ENCODE measurements at regions not wholly inside any gene's neighbourhood (a gene's known extent, or its start where the extent isn't known, plus 50 kb on each side); places are given as distances from the start of the nearest gene placed in this dataset.

DNA sequence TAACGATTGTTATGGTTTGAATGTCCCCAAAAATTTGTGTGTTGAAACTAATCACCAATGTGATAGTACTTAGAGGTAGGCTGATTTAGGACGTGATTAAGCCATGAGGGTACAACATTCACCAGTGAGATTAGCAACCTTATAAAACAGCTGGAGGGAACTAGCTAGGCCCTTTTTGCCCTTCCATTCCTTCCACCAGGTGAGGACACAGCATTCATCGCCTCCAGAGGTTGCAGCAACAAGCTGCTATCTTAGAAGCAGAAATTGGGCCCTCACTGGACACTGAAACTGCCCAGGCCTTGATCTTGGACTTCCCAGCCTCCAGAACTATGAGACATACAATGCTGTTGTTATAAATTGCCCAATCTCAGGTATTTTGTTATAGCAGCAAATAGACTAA lies 340.7 kb upstream of the JARID2 start:
- no peak for DNase-seq

DNA sequence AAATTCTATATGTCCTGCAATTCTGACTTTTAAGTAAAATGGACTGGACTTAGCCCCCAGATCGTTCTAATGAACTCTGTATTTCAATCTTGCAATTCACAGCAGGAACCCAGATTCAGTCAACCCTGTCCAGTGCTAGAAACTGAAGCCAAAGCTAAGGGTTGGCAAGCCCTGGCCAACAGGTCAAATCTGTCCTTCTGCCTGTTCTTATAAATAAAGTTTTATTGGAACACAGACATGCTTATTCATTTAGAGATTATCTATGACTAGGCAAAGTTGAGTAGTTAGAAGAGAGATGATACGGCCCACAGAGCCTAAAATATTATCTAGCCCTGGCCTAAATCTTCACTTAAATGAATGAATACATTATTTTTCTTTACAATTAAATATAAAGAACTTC lies 339.2 kb upstream of the JARID2 start:
- DNase-seq: no peak

DNA sequence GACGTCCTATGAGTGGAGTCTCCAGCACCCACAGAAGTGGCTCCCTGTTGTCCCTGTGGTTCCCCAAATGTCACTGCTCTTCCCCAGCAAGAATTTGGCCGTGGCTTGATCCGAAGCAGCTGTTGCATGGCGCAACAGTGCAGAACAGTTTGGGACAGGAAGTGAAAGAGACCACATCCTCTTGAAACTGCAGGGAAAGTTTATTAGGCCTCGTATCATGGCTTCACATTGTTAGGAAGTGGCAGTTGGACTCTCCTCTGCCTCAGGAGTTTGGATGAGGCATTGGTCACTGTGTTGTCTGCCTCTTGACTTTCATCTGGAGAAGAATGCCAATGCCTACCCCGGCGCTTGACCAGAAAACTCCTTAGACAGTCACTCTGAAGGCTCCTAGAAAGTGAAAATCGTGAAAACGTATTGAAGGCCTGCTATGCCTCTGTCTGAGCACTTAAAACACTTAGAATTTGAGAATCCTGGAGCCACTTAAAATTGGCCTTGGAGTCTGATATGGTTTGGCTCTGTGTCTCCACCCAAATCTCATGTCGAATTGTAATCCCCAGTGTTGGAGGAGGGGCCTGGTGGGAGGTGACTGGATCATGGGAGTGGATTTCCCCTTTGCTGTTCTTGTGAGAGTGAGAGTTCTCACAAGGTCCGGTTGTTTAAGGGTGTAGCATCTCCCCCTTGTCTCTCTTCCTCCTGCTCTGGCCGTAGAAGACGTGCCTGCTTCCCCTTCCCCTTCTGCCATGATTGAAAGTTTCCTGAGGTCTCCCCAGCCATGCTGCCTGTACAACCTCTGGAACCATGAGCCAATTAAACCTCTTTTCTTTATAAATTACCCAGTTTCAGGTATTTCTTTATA lies 334.9 kb upstream of the JARID2 start:
- DNase-seq: no peak

DNA sequence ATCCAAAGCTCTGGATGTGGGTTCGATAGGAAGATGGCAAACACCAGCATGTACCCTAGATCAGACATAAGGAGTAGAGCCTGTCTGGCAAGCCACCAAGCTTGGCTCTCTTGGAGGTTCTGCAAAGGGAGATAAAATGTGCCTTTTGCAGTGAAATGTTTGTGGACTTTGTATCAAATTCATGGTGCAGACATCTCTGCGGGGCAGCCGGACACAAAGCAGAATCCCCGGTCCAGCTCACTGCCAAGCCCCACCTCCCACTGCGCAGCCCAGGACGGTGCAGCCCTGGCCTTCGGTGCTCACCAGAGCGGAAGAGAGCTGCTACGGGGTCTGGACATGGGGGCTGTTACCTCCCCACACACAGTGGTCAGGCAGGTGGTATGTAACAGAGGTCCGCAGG lies 333.6 kb upstream of the JARID2 start:
- DNase-seq: no peak

DNA sequence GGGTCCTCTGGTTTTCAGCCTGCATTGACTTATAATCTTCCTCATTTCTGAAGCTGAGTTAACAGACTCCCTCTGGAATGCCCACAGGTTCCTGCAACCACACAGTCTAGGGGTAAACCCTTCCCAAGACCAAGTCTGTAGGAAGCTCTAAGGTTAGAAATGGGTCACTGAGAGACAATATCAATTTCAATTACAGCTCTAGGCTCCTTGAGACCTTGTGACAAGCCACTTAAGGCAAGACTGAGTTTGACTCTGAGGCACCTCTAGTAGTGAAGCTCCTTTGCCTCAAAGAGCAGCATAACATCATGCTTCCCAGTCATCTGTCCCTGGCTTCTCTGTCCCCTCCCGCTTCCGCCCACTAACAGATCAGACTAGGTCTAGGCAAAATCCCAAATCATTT lies 333.2 kb upstream of the JARID2 start:
- no peak for DNase-seq

DNA sequence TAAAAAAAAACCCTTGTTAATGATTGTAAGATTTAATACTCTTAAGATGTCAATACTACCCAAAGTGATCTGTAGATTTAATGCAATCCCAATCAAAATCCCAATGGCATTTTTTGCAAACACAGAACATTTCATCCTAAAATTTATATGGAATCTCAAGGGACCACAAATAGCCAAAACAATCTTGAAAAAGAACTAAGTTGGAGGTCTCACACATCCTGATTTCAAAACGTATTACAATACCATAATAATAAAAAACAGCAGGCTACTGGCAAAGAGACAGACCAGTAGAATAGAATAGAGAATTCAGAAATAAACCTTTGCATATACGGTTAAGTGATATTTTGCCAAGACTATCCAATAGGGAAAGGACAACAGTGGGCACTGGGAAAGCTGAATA lies 331.9 kb upstream of the JARID2 start:
- DNase-seq: no peak

DNA sequence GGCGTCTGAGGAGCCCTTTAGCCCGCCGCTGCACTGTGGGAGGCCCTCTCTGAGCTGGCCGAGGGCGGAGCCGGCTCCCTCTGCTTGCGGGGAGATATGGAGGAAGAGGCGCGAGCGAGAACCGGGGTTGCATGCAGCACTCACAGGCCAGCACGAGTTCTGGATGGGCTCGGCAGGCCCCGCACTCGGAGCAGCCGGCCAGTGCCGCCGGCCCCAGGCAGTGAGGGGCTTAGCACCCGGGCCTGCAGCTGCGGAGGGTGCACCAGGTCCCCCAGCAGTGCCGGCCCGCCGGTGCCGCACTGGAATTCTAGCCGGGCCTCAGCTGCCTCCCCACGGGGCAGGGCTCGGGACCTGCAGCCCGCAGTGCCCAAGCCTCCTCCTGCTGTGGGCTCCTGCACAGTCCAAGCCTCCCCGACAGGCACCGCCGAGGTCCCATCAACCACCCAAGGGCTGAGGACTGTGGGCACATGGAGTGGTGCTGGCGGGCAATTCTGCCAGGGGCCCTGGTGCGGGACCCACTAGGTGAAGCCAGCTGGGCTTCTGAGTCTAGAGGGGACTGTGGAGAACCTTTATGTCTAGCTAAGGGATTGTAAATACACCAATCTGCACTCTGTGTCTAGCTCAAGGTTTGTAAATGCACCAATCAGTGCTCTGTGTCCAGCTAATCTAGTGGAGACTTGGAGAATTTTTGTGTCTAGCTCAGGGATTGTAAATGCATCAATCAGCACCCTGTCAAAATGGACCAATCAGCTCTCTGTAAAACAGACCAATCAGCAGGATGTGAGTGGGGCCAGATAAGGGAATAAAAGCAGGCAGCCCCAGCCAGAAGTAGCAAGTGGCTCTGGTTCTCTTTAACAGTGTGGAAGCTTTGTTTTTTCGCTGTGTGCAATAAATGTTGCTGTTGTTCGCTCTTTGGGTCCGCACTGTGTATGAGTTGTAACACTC lies 329.7 kb upstream of the JARID2 start:
- DNase-seq: no peak

DNA sequence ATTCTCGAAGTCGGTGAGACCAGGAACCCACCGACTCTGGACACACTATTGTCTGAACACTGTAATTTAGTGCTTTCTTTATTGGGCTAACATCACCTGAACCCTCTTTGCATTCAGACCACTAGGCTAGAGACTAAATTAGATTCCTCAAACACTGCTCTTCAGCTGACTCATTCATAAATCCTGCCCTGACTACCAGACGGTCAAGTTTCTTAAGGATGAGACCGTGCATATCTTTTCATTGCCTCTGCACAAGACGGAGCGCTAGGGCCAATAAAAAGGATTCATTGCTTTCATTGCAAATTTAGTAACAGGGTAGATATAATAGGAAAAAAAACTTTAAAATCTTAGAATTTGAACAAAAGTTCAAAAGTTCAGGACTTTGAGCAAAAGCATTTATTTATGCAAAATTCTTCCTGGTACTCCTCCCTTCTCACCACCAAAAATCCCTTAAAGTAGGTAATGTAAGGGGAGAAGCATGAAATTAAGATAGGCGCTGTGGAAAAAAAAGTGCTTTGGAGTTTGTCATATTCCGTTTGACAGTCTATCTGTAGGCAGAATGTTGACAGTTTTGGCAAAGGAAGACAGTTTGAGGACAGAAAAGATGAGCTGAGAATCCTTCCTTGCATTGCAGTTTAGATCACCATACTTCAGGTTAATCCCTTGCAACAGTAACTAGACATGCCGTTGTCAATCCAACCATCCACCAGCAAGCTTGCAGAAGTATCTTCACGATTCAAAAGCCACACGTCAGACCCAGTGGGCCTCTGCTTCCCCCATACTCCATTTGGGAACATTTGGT lies 328.6 kb upstream of the JARID2 start:
- DNase-seq: no peak

DNA sequence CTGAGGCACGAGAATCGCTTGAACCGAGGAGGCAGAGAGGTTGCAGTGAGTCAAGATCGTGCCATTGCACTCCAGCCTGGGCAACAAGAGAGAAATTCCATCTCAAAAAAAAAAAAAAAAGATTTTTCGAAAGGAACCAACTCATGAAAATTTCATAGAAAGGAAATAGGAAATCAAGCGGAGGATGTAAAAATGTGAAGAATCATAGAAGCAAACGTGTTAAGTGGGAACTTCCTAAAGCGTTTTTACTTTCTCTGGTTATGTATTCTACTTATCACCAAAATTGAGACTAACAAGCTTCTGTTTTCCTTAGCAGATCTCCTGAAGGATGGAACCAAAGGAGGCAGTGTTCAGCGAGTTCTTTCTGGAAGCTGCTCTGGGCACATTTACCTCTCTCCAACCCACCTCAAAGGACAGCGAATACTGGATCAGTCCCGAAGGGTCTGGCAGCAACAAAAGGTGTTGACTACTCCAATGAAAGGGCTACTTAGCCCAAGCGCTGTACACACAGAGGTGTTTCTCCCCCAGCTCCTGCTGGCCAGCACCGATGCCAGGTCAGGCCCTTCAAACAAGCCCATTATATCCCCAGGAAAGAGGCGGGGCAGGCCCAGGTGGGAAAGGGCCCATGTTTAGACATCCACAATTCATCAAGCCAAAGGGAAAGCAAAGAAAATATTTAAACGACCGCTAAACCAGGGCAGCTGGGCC lies 327.5 kb upstream of the JARID2 start:
- no peak for DNase-seq

DNA sequence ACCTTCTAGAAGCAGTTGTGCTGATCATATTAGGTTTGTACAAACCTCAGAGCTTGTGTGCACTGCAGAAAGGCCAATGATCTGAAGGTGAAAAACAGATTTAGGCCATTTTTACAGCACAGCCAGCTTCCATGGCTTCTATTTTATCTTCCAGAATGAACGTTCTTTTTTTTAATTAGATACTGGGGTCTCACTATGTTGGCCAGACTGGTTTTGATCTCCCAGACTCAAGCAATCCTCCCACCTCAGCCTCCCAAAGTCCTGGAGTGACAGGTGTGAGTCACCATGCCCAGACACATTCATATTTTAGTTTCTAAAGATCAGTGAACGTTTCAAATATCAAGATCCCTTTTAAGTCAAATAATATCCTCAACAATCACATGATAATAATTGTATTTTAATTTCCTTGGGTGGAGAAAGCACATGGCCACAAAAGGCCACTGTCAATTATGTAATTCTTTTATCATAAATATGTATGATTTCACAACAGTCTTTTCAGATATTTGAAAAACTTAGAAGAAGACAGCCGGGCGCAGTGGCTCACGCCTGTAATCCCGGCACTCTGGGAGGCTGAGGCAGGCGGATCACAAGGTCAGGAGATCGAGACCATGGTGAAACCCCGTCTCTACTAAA lies 326.7 kb upstream of the JARID2 start:
- no peak for DNase-seq

DNA sequence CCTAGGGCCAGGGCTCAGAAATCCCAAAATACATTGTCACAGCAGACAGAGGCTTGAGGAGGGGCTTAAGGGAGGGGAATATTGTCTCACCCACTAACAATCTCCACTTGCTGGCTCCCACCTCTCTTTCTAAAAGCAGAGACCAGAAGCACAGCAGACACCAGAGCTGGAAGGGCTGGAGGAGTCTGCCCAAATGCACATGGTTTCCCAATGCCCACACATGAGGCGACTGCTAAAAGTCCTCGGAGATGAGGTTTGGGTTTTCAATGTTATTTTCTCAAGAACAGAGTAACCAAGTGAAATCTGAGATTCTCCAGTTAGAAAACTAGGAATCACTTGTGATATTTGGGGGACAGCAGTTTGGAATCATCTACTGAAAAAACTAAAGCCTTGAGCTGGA lies 325.6 kb upstream of the JARID2 start:
- no peak for DNase-seq

DNA sequence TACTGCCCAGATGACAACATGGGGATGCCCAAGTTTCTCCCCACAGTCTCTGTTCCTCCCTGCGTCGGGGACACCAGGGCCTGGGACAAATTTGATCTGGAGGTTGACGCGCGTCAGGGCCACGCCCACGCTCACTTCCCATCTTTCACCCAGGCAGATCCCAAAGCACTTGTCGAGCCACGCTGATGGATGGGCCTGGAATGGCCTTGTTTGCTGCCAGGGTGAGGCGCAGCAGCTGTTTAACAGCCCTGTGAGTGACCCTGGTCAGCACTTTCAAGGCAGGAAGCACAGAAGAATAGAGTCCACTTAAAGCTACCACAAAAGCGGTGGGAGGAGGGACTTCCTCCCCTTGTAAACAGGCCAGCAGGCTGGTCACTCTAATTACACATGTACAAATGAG lies 324.7 kb upstream of the JARID2 start:
- DNase-seq: peak; percentile 58

DNA sequence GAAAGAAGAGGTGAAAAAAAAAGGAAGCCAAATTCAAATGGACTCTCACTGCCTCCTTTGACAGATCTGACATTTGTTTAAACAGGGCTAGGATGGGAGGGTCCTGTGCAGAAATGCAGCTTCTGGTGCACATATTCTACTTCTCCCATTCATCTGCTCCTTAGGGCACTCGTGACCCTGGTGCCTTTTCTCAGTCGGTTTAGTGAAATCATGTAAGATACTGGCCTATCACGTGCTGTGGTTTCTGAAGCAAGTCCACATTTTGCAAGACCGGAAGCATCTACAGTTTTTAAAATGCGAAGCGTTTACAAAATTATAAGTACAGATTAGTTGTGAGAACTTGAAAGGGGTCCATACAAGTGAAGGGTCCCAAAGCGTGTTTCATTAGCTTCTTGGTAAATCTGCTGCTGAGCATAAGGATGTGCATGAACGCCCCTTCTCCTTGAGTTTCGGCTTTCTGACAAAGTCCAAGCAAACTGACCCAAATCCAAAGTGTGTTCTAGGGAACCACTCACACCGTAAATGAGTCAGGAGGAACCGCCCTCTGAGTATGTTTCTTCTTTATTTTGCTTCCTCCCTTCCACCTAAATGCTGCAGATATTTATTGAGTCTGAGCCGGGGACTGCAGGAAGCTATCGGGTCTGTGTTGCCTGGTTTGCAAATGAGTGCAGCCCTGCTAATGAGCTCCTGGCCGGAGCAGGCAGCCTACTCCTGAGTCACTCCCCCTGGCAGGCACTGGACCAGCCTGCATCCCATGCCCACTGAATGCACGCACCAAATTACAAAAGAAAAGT lies 323.8 kb upstream of the JARID2 start:
- peak; percentile 50 for DNase-seq

DNA sequence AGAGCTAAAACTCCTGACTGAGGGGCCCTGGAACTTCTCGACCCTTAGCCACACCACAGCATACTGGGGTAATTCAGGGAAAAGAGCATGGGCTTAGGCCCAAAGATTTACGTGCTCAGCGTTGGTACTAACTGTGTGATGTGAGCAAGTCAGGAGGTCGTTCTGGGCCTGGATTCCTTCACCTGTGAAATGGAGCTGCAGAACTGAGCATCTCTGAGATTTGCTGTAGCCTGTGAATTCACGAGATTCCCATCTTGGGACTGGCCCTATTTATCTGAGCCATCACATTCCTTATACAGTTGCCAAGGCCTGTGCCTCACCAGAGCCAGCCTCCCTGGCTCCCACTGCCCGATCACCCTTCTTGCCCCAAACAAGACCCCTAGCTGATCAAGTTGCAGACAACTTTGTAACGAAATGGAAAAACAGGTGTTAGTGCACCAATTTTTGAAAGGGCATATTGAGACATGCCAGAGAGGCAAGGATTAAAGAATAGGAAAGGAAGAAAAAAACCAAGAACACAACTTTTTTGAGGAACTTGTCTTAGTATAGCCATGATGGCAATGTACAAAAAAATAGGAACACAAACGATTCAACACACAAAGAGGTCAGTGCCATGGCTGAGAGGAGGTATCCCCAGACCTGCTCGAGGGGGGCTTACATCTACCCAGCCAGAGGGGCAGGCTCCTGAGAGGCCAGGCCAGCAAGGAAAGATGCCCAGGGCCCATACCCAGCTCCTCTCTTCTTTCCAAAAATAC lies 323.0 kb upstream of the JARID2 start:
- DNase-seq: no peak

DNA sequence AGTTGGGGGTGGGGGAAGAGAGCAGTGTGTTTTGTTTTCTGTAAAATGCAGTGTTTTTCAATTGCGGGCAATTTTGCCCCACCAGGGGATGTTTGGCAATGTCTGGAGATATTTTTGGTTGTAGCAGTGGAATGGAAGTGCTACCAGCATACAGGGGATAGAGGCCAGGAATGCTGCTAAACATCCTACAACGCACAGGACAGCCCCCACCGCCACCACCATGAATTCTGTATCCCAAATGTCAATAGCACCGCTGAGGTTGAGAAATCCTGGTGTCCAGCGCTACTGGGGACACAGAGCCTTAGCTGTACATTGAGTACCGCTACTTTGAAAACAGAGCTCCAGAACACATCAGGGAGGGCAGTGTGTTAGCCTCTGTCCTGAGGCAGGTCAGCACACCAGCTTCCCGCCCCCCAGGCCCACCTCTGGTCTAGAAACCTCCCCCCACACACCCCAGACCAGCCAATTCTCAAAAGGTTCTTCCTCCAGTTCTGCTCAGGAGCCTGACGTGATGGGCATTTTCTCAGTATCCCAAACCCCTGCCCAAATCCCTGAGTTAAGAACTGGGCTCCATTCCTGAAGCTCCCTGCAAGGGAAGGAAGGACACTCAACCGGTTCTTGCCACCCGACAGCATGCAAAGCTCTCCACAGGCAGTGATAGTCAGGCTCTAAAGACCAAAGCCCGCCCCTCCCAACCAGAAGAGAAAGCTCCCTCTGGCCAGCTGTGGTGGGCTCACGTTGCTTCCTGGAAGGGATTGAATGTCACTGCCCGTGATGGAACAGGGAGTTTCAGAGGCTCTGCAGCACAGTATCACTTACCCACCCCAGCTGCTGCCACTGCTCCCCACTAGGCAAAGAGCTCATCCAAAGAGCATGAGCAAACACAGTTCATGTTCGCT lies 321.5 kb upstream of the JARID2 start:
- DNase-seq: no peak

DNA sequence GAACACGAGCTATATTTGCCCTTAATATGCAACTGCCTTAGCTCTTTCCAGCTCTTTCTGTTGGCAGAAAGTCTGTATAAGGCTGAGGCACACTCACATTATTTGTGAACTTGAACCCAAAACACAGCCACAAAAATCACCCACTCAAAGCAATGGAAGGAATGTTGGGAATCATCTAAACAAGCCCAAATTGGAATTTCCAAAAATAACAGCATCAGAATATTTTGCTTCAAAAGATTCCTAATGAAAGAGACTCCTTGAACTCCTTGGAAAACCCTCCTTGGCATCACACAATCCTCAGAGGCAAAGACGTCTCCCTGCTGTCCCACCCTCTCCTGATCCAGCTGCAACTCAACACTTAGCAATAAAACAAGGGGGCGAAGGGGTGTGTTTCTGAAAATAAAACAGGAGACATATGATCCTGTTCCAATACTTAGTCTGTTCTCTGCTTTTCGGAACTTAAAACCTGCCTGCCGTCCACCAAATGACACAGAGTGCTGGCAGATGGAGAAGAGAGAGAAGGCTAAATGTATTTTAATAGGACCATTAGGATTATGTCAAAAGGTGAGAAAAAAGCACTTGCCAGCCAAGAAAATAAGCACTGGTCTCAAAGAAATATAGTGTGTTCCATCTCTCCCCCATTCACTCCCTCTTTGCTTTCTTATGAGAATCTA lies 320.7 kb upstream of the JARID2 start:
- DNase-seq: no peak

DNA sequence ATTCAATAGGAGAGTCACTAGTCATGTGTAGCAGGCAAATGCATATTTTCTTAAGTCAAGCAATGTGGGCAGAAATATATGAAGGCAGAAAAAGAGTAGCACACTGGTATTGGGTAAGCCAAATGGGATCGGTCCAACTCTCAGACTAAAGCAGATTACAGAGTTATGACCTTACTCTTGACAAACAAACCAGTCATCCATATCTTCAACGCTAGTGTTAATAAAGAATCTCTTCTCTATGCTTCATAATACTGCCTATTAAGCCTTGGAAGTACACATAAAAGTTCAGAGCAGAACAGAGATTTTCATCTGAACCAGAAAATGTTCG lies 320.2 kb upstream of the JARID2 start:
- no peak for DNase-seq

DNA sequence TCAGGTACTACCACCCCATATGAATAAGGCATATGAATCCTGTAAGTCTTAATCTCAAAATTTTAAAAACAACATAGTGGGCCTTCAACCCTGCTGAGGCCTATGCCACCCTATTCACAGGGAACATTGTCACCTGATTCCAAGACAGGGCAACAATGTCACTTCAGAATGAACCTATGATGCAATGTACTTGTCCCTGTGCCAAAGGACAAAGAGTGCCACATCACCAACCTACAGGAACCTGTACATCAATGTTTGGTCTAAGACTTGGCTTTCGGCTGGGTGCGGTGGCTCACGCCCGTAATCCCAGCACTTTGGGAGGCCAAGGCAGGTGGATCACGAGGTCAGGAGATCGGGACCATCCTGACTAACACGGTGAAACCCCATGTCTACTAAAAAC lies 318.5 kb upstream of the JARID2 start:
- DNase-seq: no peak

DNA sequence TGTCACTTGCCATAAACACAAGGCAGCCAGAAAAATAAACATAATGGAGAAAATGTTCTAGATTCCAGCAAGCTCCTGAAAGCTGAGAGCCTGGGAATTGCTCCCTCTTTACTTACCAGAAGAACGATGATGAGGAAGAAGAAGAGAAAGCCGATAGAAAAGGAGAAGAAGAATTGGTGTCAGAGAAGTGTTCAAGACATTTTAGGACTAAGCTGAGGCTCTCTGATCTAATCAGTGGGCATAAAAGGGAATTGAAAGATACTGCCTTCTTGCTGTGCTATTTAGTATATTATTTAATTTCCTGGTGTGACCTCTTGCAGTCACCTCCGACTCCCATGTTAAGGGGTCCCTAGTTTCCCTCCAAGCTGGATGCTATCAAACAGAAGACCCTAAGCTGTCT lies 316.6 kb upstream of the JARID2 start:
- no peak for DNase-seq
